Osteocyte (in vitro differentiated cells): ENCODE measurements at regions not wholly inside any gene's neighbourhood (a gene's known extent, or its start where the extent isn't known, plus 50 kb on each side); places are given as distances from the start of the nearest gene placed in this dataset.
A peak's percentile ranks its signal among the peaks of the same experiment; 100 is the strongest.

ENCODE experiments used
- DNase-seq: peaks from one replicate; pipeline ENCODE4 v3.0.0; 2021; ENCODE audit warnings: mixed read lengths; ENCODE audit not compliant: unreplicated experiment; ENCODE audit errors: extremely low spot score
- H3K27ac Mint-ChIP-seq: one replicate; pipeline ENCODE4 v1.8.0; 2021; ENCODE audit warnings: mild to moderate bottlenecking, mixed read lengths; ENCODE audit not compliant: unreplicated experiment
- H3K27me3 Mint-ChIP-seq: one replicate; pipeline ENCODE4 v1.8.0; 2021; ENCODE audit warnings: mixed read lengths; ENCODE audit not compliant: unreplicated experiment
- H3K36me3 Mint-ChIP-seq: one replicate; pipeline ENCODE4 v1.8.0; 2021; ENCODE audit warnings: mixed read lengths; ENCODE audit not compliant: unreplicated experiment
- H3K4me1 Mint-ChIP-seq: one replicate; pipeline ENCODE4 v1.8.0; 2021; ENCODE audit warnings: mixed read lengths; ENCODE audit not compliant: unreplicated experiment
- H3K4me3 Mint-ChIP-seq: one replicate; pipeline ENCODE4 v1.8.0; 2021; ENCODE audit warnings: mild to moderate bottlenecking, moderate library complexity, mixed read lengths; ENCODE audit not compliant: unreplicated experiment
- H3K9me3 Mint-ChIP-seq: one replicate; pipeline ENCODE4 v1.8.0; 2021; ENCODE audit warnings: mixed read lengths; ENCODE audit not compliant: unreplicated experiment
- CTCF ChIP-seq: fragments of 200-600 bp; sonication (generic); IDR thresholded peaks from 2 replicates; pipeline ENCODE4 v1.5.0; 2021; ENCODE audit warnings: antibody characterized with exemption, mild to moderate bottlenecking, moderate library complexity

- Mint-ChIP-seq H3K9me3 (no peaks in the 10 kb centered on the region), H3K27ac (no peak overlapping the region), H3K27me3 (no peaks in the 10 kb centered on the region), H3K4me1 (no peaks in the 10 kb centered on the region), H3K4me3 (no peak overlapping the region), H3K36me3 (no peaks in the 10 kb centered on the region)
- TF ChIP-seq CTCF = no peak
- no peak for DNase-seq
Observed at GRCh38 chr13:84296401-84296800, 414.1 kb upstream of the SLITRK1 start.

DNA sequence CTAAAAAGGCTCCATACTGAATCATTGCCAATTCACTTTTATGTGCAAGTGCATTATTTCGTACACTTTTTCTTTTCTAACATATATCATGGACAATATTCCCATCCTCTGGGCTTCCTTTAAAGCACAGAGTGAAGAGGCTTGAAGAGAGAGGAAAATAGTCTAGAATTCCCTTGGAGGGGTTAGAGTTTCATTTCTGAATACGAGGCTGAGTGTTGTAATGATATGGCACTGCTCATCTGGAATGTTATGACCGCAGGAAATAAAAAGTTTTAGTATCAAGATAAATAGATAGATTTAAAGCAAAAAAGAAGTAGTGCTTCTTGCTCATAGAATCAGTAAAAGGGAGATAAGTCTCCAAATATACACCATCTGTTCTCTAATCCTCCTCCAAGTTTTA, 412.3 kb upstream of the SLITRK1 start:
- Mint-ChIP-seq H3K4me3 (no peak overlapping the region), H3K27me3 (no peaks in the 10 kb centered on the region), H3K4me1 (no peaks in the 10 kb centered on the region), H3K9me3 (peaks cover 10% of the 10 kb centered on the region), H3K27ac (no peak overlapping the region), H3K36me3 (no peaks in the 10 kb centered on the region)
- no peak for DNase-seq
- no peak for TF ChIP-seq CTCF

DNA sequence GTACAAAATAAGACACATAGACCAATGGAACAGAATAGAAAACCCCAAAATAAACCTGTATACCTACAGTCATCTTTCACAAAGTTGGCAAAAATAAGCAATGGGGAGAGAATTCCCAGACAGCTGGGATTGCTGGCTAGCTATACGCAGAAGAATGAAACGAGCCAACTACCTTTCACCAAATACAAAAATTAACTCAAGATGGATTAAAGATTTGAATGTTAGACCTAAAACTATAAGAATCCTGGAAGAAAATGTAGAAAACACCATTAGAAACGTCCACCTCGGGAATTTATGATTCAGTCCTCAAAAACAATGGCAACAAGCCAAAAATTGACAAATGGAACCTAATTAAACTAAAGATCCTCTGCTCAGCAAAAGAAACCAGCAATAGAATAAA, 408.1 kb upstream of the SLITRK1 start:
- H3K4me3 Mint-ChIP-seq = no peak overlapping the region
- no peak overlapping the region for H3K27ac Mint-ChIP-seq
- no peak for TF ChIP-seq CTCF

GRCh38 chr13:84279166-84279565, 396.9 kb upstream of the SLITRK1 start:
- TF ChIP-seq CTCF = no peak
- H3K4me1 Mint-ChIP-seq = peaks cover 23% of the 10 kb centered on the region
- H3K36me3 Mint-ChIP-seq = no peaks in the 10 kb centered on the region
- H3K27me3 Mint-ChIP-seq = no peaks in the 10 kb centered on the region
- peak overlapping the region; percentile 32 for H3K27ac Mint-ChIP-seq
- H3K9me3 Mint-ChIP-seq = peaks cover 3% of the 10 kb centered on the region
- peak overlapping the region; percentile 5 for H3K4me3 Mint-ChIP-seq
- DNase-seq = no peak

More for the DNA sequence above, 408.1 kb upstream of the SLITRK1 start:
- H3K36me3 Mint-ChIP-seq = no peaks in the 10 kb centered on the region
- DNase-seq = no peak
- peaks cover 17% of the 10 kb centered on the region for H3K9me3 Mint-ChIP-seq
- no peaks in the 10 kb centered on the region for H3K27me3 Mint-ChIP-seq
- peaks cover 3% of the 10 kb centered on the region for H3K4me1 Mint-ChIP-seq

GRCh38 chr13:84272877-84273562, 390.7 kb upstream of the SLITRK1 start:
- Mint-ChIP-seq H3K4me3 (no peak overlapping the region), H3K4me1 (no peaks in the 10 kb centered on the region), H3K27me3 (no peaks in the 10 kb centered on the region), H3K27ac (no peak overlapping the region), H3K9me3 (peaks cover 3% of the 10 kb centered on the region), H3K36me3 (no peaks in the 10 kb centered on the region)
- no peak for TF ChIP-seq CTCF
- no peak for DNase-seq
